ENCODE measurements at regions not wholly inside any gene's neighbourhood (a gene's known extent, or its start where the extent isn't known, plus 50 kb on each side); places are given as distances from the start of the nearest gene placed in this dataset.
"Not testable (repeated sequence)": the region's sequence is repeated elsewhere in the genome, so short reads cannot be mapped to it uniquely, and the experiment has no call there.

GRCh38 chr16:24624102-24624501 lies 84.7 kb downstream of the RBBP6 start:
- no peak for DNase-seq

GRCh38 chr16:24626256-24626655 lies 86.9 kb downstream of the RBBP6 start:
- DNase-seq, result no peak

GRCh38 chr16:24634919-24635318 lies 94.5 kb upstream of the TNRC6A start:
- no peak for DNase-seq

- DNase-seq, result no peak
Observed at GRCh38 chr16:24635900-24636610, 93.4 kb upstream of the TNRC6A start.

GRCh38 chr16:24639769-24640168 lies 89.7 kb upstream of the TNRC6A start:
- DNase-seq, result no peak

- no peak for DNase-seq
Observed at GRCh38 chr16:24643489-24643888, 86.0 kb upstream of the TNRC6A start.

- no peak for DNase-seq
Observed at GRCh38 chr16:24645739-24646645, 83.5 kb upstream of the TNRC6A start.

- DNase-seq, result no peak
Observed at GRCh38 chr16:24646646-24646995, 82.8 kb upstream of the TNRC6A start.

GRCh38 chr16:24652209-24652712 lies 77.2 kb upstream of the TNRC6A start:
- no peak for DNase-seq

GRCh38 chr16:24652803-24653202 lies 76.6 kb upstream of the TNRC6A start:
- DNase-seq, result no peak

GRCh38 chr16:24653725-24654124 lies 75.7 kb upstream of the TNRC6A start:
- no peak for DNase-seq

- not testable (repeated sequence) for DNase-seq
Observed at GRCh38 chr16:24665942-24666341, 63.5 kb upstream of the TNRC6A start.

GRCh38 chr16:24667244-24667764 lies 62.1 kb upstream of the TNRC6A start:
- no peak for DNase-seq

- DNase-seq, result peak; percentile 46 to 50
Observed at GRCh38 chr16:24668481-24669061, 60.9 kb upstream of the TNRC6A start.

GRCh38 chr16:24670623-24671454 lies 58.6 kb upstream of the TNRC6A start:
- DNase-seq, result no peak

GRCh38 chr16:24671455-24671954 lies 57.9 kb upstream of the TNRC6A start:
- DNase-seq, result no peak

GRCh38 chr16:24673155-24673554 lies 56.3 kb upstream of the TNRC6A start:
- DNase-seq, result no peak

- DNase-seq, result no peak
Observed at GRCh38 chr16:24674877-24675276, 54.6 kb upstream of the TNRC6A start.

- no peak for DNase-seq
Observed at GRCh38 chr16:24677388-24677787, 52.1 kb upstream of the TNRC6A start.

All from stimulated activated CD4-positive, alpha-beta T cell treated with anti-CD3 and anti-CD28 coated beads, Interleukin-2, amount 100 ng/mL, for 48 hours (primary cell).